PC-9 (cell line): ENCODE measurements at regions not wholly inside any gene's neighbourhood (a gene's known extent, or its start where the extent isn't known, plus 50 kb on each side); places are given as distances from the start of the nearest gene placed in this dataset.

Experiments used
- EZH2 ChIP-seq: fragments of 200-600 bp; sonication (generic); IDR thresholded peaks from 2 replicates; pipeline ENCODE4 v1.8.0; 2017; ENCODE audit warnings: antibody characterized with exemption, low read depth
- TF ChIP-seq, protein P1 (sequence below): fragments of 200-600 bp; sonication (generic); conservative IDR thresholded peaks from 2 replicates; pipeline ENCODE4 v1.6.1; 2017; ENCODE audit warnings: mixed run types, antibody characterized with exemption, mild to moderate bottlenecking, moderate library complexity

DNA sequence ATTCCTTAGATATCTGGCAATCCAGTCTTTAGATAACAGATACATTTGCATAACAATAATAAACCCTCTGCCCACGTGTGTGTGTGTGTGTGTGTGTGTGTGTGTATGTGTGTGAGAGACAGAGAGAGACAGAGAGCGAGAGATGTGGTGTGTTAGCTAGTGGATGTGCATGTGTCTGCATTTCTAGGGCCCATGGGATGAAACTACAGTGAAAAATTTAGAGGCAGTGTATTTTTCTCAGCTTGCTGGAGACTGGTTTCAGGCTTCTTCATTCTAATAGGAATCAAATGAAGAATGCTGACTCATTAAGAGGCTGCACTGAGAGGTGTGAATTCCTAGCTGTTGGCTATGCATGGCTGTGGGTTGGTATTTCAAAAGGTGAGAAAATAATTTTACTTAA, 303.2 kb downstream of the LMX1A start:
- TF ChIP-seq, protein P1, sequence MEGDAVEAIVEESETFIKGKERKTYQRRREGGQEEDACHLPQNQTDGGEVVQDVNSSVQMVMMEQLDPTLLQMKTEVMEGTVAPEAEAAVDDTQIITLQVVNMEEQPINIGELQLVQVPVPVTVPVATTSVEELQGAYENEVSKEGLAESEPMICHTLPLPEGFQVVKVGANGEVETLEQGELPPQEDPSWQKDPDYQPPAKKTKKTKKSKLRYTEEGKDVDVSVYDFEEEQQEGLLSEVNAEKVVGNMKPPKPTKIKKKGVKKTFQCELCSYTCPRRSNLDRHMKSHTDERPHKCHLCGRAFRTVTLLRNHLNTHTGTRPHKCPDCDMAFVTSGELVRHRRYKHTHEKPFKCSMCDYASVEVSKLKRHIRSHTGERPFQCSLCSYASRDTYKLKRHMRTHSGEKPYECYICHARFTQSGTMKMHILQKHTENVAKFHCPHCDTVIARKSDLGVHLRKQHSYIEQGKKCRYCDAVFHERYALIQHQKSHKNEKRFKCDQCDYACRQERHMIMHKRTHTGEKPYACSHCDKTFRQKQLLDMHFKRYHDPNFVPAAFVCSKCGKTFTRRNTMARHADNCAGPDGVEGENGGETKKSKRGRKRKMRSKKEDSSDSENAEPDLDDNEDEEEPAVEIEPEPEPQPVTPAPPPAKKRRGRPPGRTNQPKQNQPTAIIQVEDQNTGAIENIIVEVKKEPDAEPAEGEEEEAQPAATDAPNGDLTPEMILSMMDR: no peak
- TF ChIP-seq EZH2: no peak
